ENCODE measurements at regions not wholly inside any gene's neighbourhood (a gene's known extent, or its start where the extent isn't known, plus 50 kb on each side); places are given as distances from the start of the nearest gene placed in this dataset.

DNA sequence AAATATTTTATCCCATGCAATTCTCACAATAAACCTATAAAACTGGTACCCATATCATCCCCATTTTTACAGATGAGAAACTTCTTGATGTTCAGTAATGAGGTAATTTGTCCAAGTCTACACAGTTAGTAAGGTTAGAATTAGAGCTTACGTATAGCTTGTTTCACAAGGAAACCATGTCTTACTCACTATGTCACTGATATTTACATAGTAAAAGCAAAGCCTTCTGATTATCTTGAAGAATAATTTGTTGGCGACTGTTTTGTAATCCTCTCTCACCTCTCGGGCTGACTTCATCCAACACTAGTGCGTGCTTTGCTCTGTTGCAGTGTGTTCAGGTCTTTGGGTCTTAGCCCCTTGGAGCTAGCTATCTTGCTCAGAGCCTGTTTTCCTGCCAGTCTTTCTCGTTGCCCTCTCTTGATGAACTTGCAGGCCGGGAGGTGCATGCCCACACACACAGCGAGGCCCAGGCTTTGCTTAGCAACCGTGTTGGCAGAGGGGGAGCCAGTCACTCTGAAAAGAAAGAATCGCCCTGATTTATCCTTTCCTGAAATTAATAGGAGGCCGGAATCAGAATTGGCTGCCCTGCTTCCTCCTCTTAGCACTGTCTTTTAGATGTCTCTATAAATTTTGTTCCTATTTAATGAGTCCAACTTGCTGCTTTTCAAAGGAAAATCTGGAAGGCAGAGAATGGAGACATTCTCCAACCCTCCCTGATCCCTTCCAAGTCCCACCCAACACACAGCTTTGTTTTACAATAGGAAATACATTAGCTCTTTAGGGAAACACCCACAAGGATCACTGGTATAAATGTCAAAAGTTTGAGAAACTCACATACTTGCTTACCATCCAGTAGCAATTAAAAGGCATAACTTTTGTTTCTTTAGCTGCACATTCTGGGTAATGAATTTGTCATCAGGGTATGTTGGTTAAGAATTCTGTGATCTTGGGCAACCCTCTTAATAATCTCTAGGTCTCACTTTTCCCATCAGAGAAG, 97.6 kb upstream of the SEC11C start:
- TF ChIP-seq NFKBIZ (CRISPR knock-in tag; IDR thresholded peaks at IDR 0.05) (no peak), JUN (CRISPR knock-in tag; IDR thresholded peaks at IDR 0.05) (no peak)
- TF ChIP-seq, protein P1, sequence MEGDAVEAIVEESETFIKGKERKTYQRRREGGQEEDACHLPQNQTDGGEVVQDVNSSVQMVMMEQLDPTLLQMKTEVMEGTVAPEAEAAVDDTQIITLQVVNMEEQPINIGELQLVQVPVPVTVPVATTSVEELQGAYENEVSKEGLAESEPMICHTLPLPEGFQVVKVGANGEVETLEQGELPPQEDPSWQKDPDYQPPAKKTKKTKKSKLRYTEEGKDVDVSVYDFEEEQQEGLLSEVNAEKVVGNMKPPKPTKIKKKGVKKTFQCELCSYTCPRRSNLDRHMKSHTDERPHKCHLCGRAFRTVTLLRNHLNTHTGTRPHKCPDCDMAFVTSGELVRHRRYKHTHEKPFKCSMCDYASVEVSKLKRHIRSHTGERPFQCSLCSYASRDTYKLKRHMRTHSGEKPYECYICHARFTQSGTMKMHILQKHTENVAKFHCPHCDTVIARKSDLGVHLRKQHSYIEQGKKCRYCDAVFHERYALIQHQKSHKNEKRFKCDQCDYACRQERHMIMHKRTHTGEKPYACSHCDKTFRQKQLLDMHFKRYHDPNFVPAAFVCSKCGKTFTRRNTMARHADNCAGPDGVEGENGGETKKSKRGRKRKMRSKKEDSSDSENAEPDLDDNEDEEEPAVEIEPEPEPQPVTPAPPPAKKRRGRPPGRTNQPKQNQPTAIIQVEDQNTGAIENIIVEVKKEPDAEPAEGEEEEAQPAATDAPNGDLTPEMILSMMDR (CRISPR knock-in tag; IDR thresholded peaks at IDR 0.05), result no peak
- TF ChIP-seq, protein P2, sequence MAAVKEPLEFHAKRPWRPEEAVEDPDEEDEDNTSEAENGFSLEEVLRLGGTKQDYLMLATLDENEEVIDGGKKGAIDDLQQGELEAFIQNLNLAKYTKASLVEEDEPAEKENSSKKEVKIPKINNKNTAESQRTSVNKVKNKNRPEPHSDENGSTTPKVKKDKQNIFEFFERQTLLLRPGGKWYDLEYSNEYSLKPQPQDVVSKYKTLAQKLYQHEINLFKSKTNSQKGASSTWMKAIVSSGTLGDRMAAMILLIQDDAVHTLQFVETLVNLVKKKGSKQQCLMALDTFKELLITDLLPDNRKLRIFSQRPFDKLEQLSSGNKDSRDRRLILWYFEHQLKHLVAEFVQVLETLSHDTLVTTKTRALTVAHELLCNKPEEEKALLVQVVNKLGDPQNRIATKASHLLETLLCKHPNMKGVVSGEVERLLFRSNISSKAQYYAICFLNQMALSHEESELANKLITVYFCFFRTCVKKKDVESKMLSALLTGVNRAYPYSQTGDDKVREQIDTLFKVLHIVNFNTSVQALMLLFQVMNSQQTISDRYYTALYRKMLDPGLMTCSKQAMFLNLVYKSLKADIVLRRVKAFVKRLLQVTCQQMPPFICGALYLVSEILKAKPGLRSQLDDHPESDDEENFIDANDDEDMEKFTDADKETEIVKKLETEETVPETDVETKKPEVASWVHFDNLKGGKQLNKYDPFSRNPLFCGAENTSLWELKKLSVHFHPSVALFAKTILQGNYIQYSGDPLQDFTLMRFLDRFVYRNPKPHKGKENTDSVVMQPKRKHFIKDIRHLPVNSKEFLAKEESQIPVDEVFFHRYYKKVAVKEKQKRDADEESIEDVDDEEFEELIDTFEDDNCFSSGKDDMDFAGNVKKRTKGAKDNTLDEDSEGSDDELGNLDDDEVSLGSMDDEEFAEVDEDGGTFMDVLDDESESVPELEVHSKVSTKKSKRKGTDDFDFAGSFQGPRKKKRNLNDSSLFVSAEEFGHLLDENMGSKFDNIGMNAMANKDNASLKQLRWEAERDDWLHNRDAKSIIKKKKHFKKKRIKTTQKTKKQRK (IDR thresholded peaks at IDR 0.05; ENCODE audit: low read length), result no peak

Measured in HepG2 (cell line).